Smooth muscle cell (in vitro differentiated cells): ENCODE measurements at regions not wholly inside any gene's neighbourhood (a gene's known extent, or its start where the extent isn't known, plus 50 kb on each side); places are given as distances from the start of the nearest gene placed in this dataset.

Source experiments
- DNase-seq: peaks from one replicate; lab custom pipeline; 2025; ENCODE audit not compliant: unreplicated experiment; lab: John Stamatoyannopoulos, UW
- H2AFZ ChIP-seq: fragments of 200-600 bp; sonication (generic); 2 replicates; pipeline ENCODE4 v1.6.0; 2016; ENCODE audit warnings: antibody characterized with exemption, low read depth, mild to moderate bottlenecking
- H3F3A ChIP-seq: fragments of 200-600 bp; sonication (generic); 2 replicates; pipeline ENCODE4 v1.6.0; 2017; ENCODE audit warnings: antibody characterized with exemption, low read depth
- H3K27ac ChIP-seq: fragments of 200-600 bp; sonication (generic); 2 replicates; pipeline ENCODE4 v1.5.1; 2016; ENCODE audit warnings: low read depth, mild to moderate bottlenecking
- H3K27me3 ChIP-seq: fragments of 200-600 bp; sonication (generic); 2 replicates; pipeline ENCODE4 v1.6.1; 2016; ENCODE audit warnings: low read depth, mild to moderate bottlenecking
- H3K36me3 ChIP-seq: fragments of 200-600 bp; sonication (generic); 2 replicates; pipeline ENCODE4 v1.5.1; 2016; ENCODE audit warnings: low read depth
- H3K4me1 ChIP-seq: fragments of 200-600 bp; sonication (generic); 2 replicates; pipeline ENCODE4 v1.5.1; 2016; ENCODE audit warnings: low read depth
- H3K4me2 ChIP-seq: fragments of 200-600 bp; sonication (generic); 2 replicates; pipeline ENCODE4 v1.6.0; 2016; ENCODE audit warnings: mild to moderate bottlenecking
- H3K4me3 ChIP-seq: fragments of 200-600 bp; sonication (generic); 2 replicates; pipeline ENCODE4 v1.5.1; 2016; ENCODE audit warnings: mild to moderate bottlenecking
- H3K79me2 ChIP-seq: fragments of 200-600 bp; sonication (generic); 2 replicates; pipeline ENCODE4 v1.6.0; 2016; ENCODE audit warnings: low read depth, mild to moderate bottlenecking
- H3K9ac ChIP-seq: fragments of 200-600 bp; sonication (generic); 2 replicates; pipeline ENCODE4 v1.6.0; 2016; ENCODE audit warnings: low read depth
- H3K9me3 ChIP-seq: fragments of 200-600 bp; sonication (generic); replicated peaks from 2 replicates; pipeline ENCODE4 v1.5.1; 2016; ENCODE audit warnings: low read depth
- H4K20me1 ChIP-seq: fragments of 200-600 bp; sonication (generic); 2 replicates; pipeline ENCODE4 v1.6.0; 2016; ENCODE audit warnings: low read depth
- CTCF ChIP-seq: fragments of 200-600 bp; sonication (generic); IDR thresholded peaks from 2 replicates; pipeline ENCODE4 v1.5.1; 2017; ENCODE audit warnings: borderline replicate concordance, mild to moderate bottlenecking, antibody characterized with exemption; ENCODE audit not compliant: insufficient read depth, poor library complexity, severe bottlenecking
- WGBS: methylation state at CpG from one replicate; pipeline ENCODE4 v1.1.7; 2016; ENCODE audit warnings: low lambda C conversion rate; 5-methylcytosine and 5-hydroxymethylcytosine counted together

- no peak for DNase-seq
- Histone ChIP-seq H3K9me3 (no peaks in the 10 kb centered on the region), H3K4me3 (no peak overlapping the region), H3K79me2 (no peaks in the 10 kb centered on the region), H3F3A (peaks cover 4% of the 10 kb centered on the region), H3K36me3 (no peaks in the 10 kb centered on the region), H3K27me3 (peaks cover 11% of the 10 kb centered on the region), H3K27ac (no peak overlapping the region), H4K20me1 (no peaks in the 10 kb centered on the region), H3K9ac (no peak overlapping the region), H2AFZ (no peak overlapping the region), H3K4me1 (no peaks in the 10 kb centered on the region), H3K4me2 (no peak overlapping the region)
- no peak for TF ChIP-seq CTCF
- WGBS: 96% methylated on average over 2 of the region's 2 CpGs
Observed at GRCh38 chr18:25881149-25881548, 209.3 kb downstream of the SS18 start.

- no peak overlapping the region for H3K9ac ChIP-seq
- H3K9me3 ChIP-seq: no peaks in the 10 kb centered on the region
- no peaks in the 10 kb centered on the region for H3K36me3 ChIP-seq
- WGBS: 91% methylated on average over 3 of the region's 3 CpGs
- no peak overlapping the region for H3K4me2 ChIP-seq
- no peak for TF ChIP-seq CTCF
- H3K27ac ChIP-seq: no peak overlapping the region
- peaks cover 11% of the 10 kb centered on the region for H3K27me3 ChIP-seq
- no peaks in the 10 kb centered on the region for H3K79me2 ChIP-seq
- H3F3A ChIP-seq: peaks cover 4% of the 10 kb centered on the region
- no peak overlapping the region for H3K4me3 ChIP-seq
- no peak overlapping the region for H2AFZ ChIP-seq
- no peaks in the 10 kb centered on the region for H4K20me1 ChIP-seq
- DNase-seq: no peak
- no peaks in the 10 kb centered on the region for H3K4me1 ChIP-seq
Observed at GRCh38 chr18:25880441-25880840, 210.0 kb downstream of the SS18 start.

- no peaks in the 10 kb centered on the region for H4K20me1 ChIP-seq
- H2AFZ ChIP-seq: no peak overlapping the region
- H3K9ac ChIP-seq: no peak overlapping the region
- no peak overlapping the region for H3K4me3 ChIP-seq
- TF ChIP-seq CTCF: no peak
- H3K27me3 ChIP-seq: peaks cover 11% of the 10 kb centered on the region
- no peak overlapping the region for H3K27ac ChIP-seq
- H3K4me1 ChIP-seq: no peaks in the 10 kb centered on the region
- H3K4me2 ChIP-seq: no peak overlapping the region
- no peaks in the 10 kb centered on the region for H3K36me3 ChIP-seq
- H3K79me2 ChIP-seq: no peaks in the 10 kb centered on the region
- peaks cover 4% of the 10 kb centered on the region for H3F3A ChIP-seq
- WGBS: 50% methylated on average over 7 of the region's 7 CpGs
- no peak for DNase-seq
- no peaks in the 10 kb centered on the region for H3K9me3 ChIP-seq
Observed at GRCh38 chr18:25876330-25876948, 214.0 kb downstream of the SS18 start.

- H3K4me1 ChIP-seq: no peaks in the 10 kb centered on the region
- no peak for TF ChIP-seq CTCF
- H3K4me2 ChIP-seq: no peak overlapping the region
- DNase-seq: no peak
- no peaks in the 10 kb centered on the region for H3K9me3 ChIP-seq
- H3K9ac ChIP-seq: no peak overlapping the region
- H3K79me2 ChIP-seq: no peaks in the 10 kb centered on the region
- peaks cover 11% of the 10 kb centered on the region for H3K27me3 ChIP-seq
- H3F3A ChIP-seq: peaks cover 4% of the 10 kb centered on the region
- no peak overlapping the region for H2AFZ ChIP-seq
- H3K36me3 ChIP-seq: no peaks in the 10 kb centered on the region
- no peak overlapping the region for H3K27ac ChIP-seq
- 79% methylated on average over 7 of the region's 7 CpGs for WGBS
- no peak overlapping the region for H3K4me3 ChIP-seq
- no peaks in the 10 kb centered on the region for H4K20me1 ChIP-seq
Observed at GRCh38 chr18:25875551-25876240, 214.7 kb downstream of the SS18 start.
